GM12878 (cell line): ENCODE measurements at regions not wholly inside any gene's neighbourhood (a gene's known extent, or its start where the extent isn't known, plus 50 kb on each side); places are given as distances from the start of the nearest gene placed in this dataset.

Source experiments
- ATAC-seq: fragments of 200-7000 bp; cut with Tn5 transposase; 3 replicates; pipeline ENCODE4 v1.9.1; 2020; ENCODE audit warnings: mild to moderate bottlenecking, moderate library complexity
- BruUV-seq: library from RNA; stranded (reverse); fragments of 400-500 nt; replicated peaks from 2 replicates; lab custom pipeline; 2021; lab: Mats Ljungman, UMichigan
- CTCF ChIA-PET: fragments of 300-600 bp; sonication (Branson Sonifier 250); formaldehyde crosslinking; extraction: SDS; loops from one replicate; lab custom pipeline; 2021; ENCODE audit warnings: inconsistent platforms; lab: Yijun Ruan, JAX
- POLR2A ChIA-PET: fragments of 350-600 bp; formaldehyde crosslinking; extraction: SDS; loops from one replicate; lab custom pipeline; 2021; ENCODE audit warnings: inconsistent platforms; lab: Charles Lee
- RAD21 ChIA-PET: fragments of 300-600 bp; sonication (Branson Sonifier 250); formaldehyde crosslinking; loops from one replicate; lab custom pipeline; 2023; ENCODE audit warnings: antibody characterized with exemption; ENCODE audit not compliant: unreplicated experiment; lab: Charles Lee
- SMC1A ChIA-PET: fragments of 300-600 bp; sonication (Branson Sonifier 250); formaldehyde crosslinking; loops from one replicate; lab custom pipeline; 2023; ENCODE audit not compliant: unreplicated experiment, uncharacterized antibody; lab: Charles Lee
- DNase-seq: peaks from one replicate; pipeline ENCODE4 v3.0.0-alpha.2; 2011; ENCODE audit warnings: low read depth, low spot score
- FAIRE-seq: peaks from 3 replicates; lab custom pipeline; 2011; peaks lifted over from hg19 to GRCh38; lab: Jason Lieb, UNC
- H2AFZ ChIP-seq: 2 replicates; pipeline ENCODE4 v1.6.0; 2011; ENCODE audit warnings: low read depth, low read length, control low read depth; ENCODE audit not compliant: control insufficient read depth
- H3K27ac ChIP-seq: 2 replicates; pipeline ENCODE4 v1.5.1; 2011; ENCODE audit warnings: control low read depth; ENCODE audit not compliant: control insufficient read depth, insufficient read depth
- H3K27me3 ChIP-seq, 2 experiments: replicated peaks in 1 of 2; 2 replicates each; pipeline versions ENCODE4 v1.6.0 to v1.6.1; 2011; ENCODE audit warnings: low read length in 1 of 2; ENCODE audit not compliant: control insufficient read depth in 2 of 2, insufficient read depth in 2 of 2
- H3K36me3 ChIP-seq, 2 experiments: 2 replicates each; pipeline ENCODE4 v1.5.1; 2011; ENCODE audit warnings: low read length in 1 of 2; ENCODE audit not compliant: control insufficient read depth in 2 of 2, insufficient read depth in 2 of 2
- H3K4me1 ChIP-seq: 2 replicates; pipeline ENCODE4 v1.6.1; 2011; ENCODE audit warnings: mild to moderate bottlenecking, low read length, moderate library complexity, mixed read lengths; ENCODE audit not compliant: control insufficient read depth, insufficient read depth
- H3K4me2 ChIP-seq: 2 replicates; pipeline ENCODE4 v1.6.0; 2011; ENCODE audit warnings: control low read depth; ENCODE audit not compliant: control insufficient read depth, insufficient read depth
- H3K4me3 ChIP-seq: fragments of 200-600 bp; sonication (generic); 2 replicates; pipeline ENCODE4 v1.5.1; 2016
- H3K79me2 ChIP-seq: 2 replicates; pipeline ENCODE4 v1.6.0; 2011; ENCODE audit warnings: low read length; ENCODE audit not compliant: control insufficient read depth, insufficient read depth
- H3K9ac ChIP-seq: 2 replicates; pipeline ENCODE4 v1.8.0; 2011; ENCODE audit warnings: low read length, control low read depth, mixed read lengths; ENCODE audit not compliant: control insufficient read depth, insufficient read depth
- H3K9me3 ChIP-seq: replicated peaks from 3 replicates; pipeline ENCODE4 v1.5.1; 2011; ENCODE audit warnings: mild to moderate bottlenecking, low read length; ENCODE audit not compliant: control insufficient read depth, insufficient read depth
- H4K20me1 ChIP-seq: 2 replicates; pipeline ENCODE4 v1.6.0; 2011; ENCODE audit not compliant: control insufficient read depth, insufficient read depth
- ATF2 ChIP-seq: IDR thresholded peaks from 2 replicates; pipeline ENCODE4 v1.6.1; 2012; ENCODE audit warnings: low read length, inconsistent platforms
- CTCF ChIP-seq, 3 experiments: IDR thresholded peaks in 2 of 3; conservative IDR thresholded peaks in 1 of 3; 2 replicates each; pipeline ENCODE4 v1.5.1; 2011; ENCODE audit warnings: low read depth in 3 of 3, low read length in 3 of 3, mild to moderate bottlenecking in 3 of 3, control low read depth in 2 of 3, moderate library complexity in 2 of 3, inconsistent platforms in 1 of 3, mixed read lengths in 1 of 3; ENCODE audit not compliant: control insufficient read depth in 2 of 3, insufficient read depth in 1 of 3; ENCODE audit errors: extremely low read depth in 1 of 3
- IRF4 ChIP-seq: IDR thresholded peaks from 2 replicates; pipeline ENCODE4 v1.6.1; 2011; ENCODE audit warnings: low read depth, low read length
- NFYB ChIP-seq: IDR thresholded peaks from 2 replicates; pipeline ENCODE4 v1.6.1; 2011; ENCODE audit warnings: low read depth, mild to moderate bottlenecking, low read length, improper control_type of control experiment, moderate library complexity; ENCODE audit not compliant: insufficient read depth
- PKNOX1 ChIP-seq: fragments of 450-650 bp; IDR thresholded peaks from 2 replicates; pipeline ENCODE4 v1.6.1; 2016; ENCODE audit warnings: mild to moderate bottlenecking
- POLR2A ChIP-seq: IDR thresholded peaks from 2 replicates; pipeline ENCODE4 v1.6.1; 2011; ENCODE audit warnings: low read depth, mild to moderate bottlenecking, low read length
- SUZ12 ChIP-seq: fragments of 200-600 bp; sonication (generic); IDR thresholded peaks from one replicate; pipeline ENCODE4 v1.6.1; 2018; ENCODE audit warnings: antibody characterized with exemption, mild to moderate bottlenecking; ENCODE audit not compliant: unreplicated experiment
- TAF1 ChIP-seq: IDR thresholded peaks from 2 replicates; pipeline ENCODE4 v1.6.1; 2011; ENCODE audit warnings: mild to moderate bottlenecking, low read depth, low read length, borderline replicate concordance
- USF1 ChIP-seq: IDR thresholded peaks from 2 replicates; pipeline ENCODE4 v1.6.1; 2011; ENCODE audit warnings: borderline replicate concordance, low read depth, mild to moderate bottlenecking, moderate library complexity, mixed read lengths, low read length; ENCODE audit not compliant: insufficient read depth; ENCODE audit errors: extremely low read length
- ZBED1 ChIP-seq: IDR thresholded peaks from 2 replicates; pipeline ENCODE4 v1.6.1; 2016; ENCODE audit warnings: borderline replicate concordance
- WGBS: methylation state at CpG from one replicate; pipeline ENCODE4 v1.1.6; 2016; ENCODE audit warnings: low lambda C conversion rate; ENCODE audit not compliant: insufficient replicate concordance, insufficient coverage; ENCODE audit errors: missing lambda C conversion rate; 5-methylcytosine and 5-hydroxymethylcytosine counted together
- in situ Hi-C: fragments of 300-500 bp; cut with MboI; formaldehyde crosslinking; loops from 9 replicates; pipeline ENCODE4 v1.14.3; 2018; ENCODE audit warnings: mixed read lengths
- intact Hi-C: fragments of 100-400 bp; cut with micrococcal nuclease; formaldehyde crosslinking; loops from one replicate; pipeline ENCODE4 v1.14.2; 2022; ENCODE audit not compliant: unreplicated experiment

GRCh38 chr7:1290679-1291356 is 58.1 kb downstream of the UNCX start:
- Histone ChIP-seq H2AFZ (no peak overlapping the region), H3K36me3 (no peaks in the 10 kb centered on the region), H3K4me3 (no peak overlapping the region), H3K79me2 (no peaks in the 10 kb centered on the region), H3K9me3 (no peaks in the 10 kb centered on the region), H4K20me1 (no peaks in the 10 kb centered on the region), H3K27me3 (peaks cover 0 to 5% of the 10 kb centered on the region in 2 experiments; a peak in 1 of 4 replicates), H3K4me1 (no peaks in the 10 kb centered on the region), H3K4me2 (no peak overlapping the region), H3K9ac (no peak overlapping the region), H3K27ac (no peak overlapping the region)
- ChIA-PET CTCF (no interaction called here), RAD21 (no interaction called here), POLR2A (no interaction called here), SMC1A (interaction anchor here (0.6 kb wide), 1 partner anchor 793 kb away, joined by 3 read pairs; no protein-coding TSS in a partner anchor)
- no peak for FAIRE-seq
- BruUV-seq, result no TSS peak
- in situ Hi-C loops (no loop called here), intact Hi-C loops (no loop called here)
- no peak for ATAC-seq
- DNase-seq, result no peak
- 41% methylated on average over 33 of the region's 37 CpGs for WGBS
- TF ChIP-seq USF1 (peak; percentile 2), CTCF (IDR thresholded peaks at IDR 0.05 in 2 of 3, conservative IDR thresholded peaks at IDR 0.05 in 1 of 3; ENCODE audit: control insufficient read depth in 2 of 3, extremely low read depth in 1 of 3, insufficient read depth in 1 of 3, low read depth in 3 of 3, low read length in 3 of 3) (no peak)

GRCh38 chr7:1291357-1291689 is 58.7 kb downstream of the UNCX start:
- SMC1A ChIA-PET, result no interaction called here
- no peak overlapping the region for H3K27ac ChIP-seq
- no peaks in the 10 kb centered on the region for H4K20me1 ChIP-seq
- no TSS peak for BruUV-seq
- no peak overlapping the region for H3K4me3 ChIP-seq
- in situ Hi-C loops (no loop called here), intact Hi-C loops (no loop called here)
- RAD21 ChIA-PET, result no interaction called here
- no peaks in the 10 kb centered on the region for H3K4me1 ChIP-seq
- TF ChIP-seq TAF1 (no peak), SUZ12 (no peak), ZBED1 (no peak), POLR2A (no peak), NFYB (no peak), IRF4 (no peak), PKNOX1 (no peak), ATF2 (no peak)
- no peak overlapping the region for H2AFZ ChIP-seq
- H3K9ac ChIP-seq, result no peak overlapping the region
- H3K27me3 ChIP-seq, result peaks cover 0 to 5% of the 10 kb centered on the region in 2 experiments; a peak in 1 of 4 replicates
- POLR2A ChIA-PET, result no interaction called here
- CTCF ChIA-PET, result no interaction called here
- FAIRE-seq (no peak), ATAC-seq (no peak), DNase-seq (no peak)
- no peaks in the 10 kb centered on the region for H3K36me3 ChIP-seq
- 42% methylated on average over 13 of the region's 13 CpGs for WGBS
- H3K9me3 ChIP-seq, result no peaks in the 10 kb centered on the region
- no peak overlapping the region for H3K4me2 ChIP-seq
- no peaks in the 10 kb centered on the region for H3K79me2 ChIP-seq
